Astrocyte of the spinal cord (primary cell): ENCODE measurements at regions not wholly inside any gene's neighbourhood (a gene's known extent, or its start where the extent isn't known, plus 50 kb on each side); places are given as distances from the start of the nearest gene placed in this dataset.
"Not testable (repeated sequence)": the region's sequence is repeated elsewhere in the genome, so short reads cannot be mapped to it uniquely, and the experiment has no call there.

Source experiments
- DNase-seq: peaks from one replicate; pipeline ENCODE4 v3.0.0; 2011; ENCODE audit warnings: low read depth, low spot score
- H3K4me3 ChIP-seq: 2 replicates; pipeline ENCODE4 v1.5.1; 2011; ENCODE audit warnings: low read depth, mild to moderate bottlenecking, low read length, moderate library complexity
- CTCF ChIP-seq: IDR thresholded peaks from 2 replicates; pipeline ENCODE4 v1.5.1; 2012; ENCODE audit warnings: low read depth, mild to moderate bottlenecking, low read length, inconsistent platforms
- in situ Hi-C: cut with HindIII; loops from 2 replicates; pipeline ENCODE4 v1.10.0; 2017; ENCODE audit warnings: low sequenced_read_pairs

DNA sequence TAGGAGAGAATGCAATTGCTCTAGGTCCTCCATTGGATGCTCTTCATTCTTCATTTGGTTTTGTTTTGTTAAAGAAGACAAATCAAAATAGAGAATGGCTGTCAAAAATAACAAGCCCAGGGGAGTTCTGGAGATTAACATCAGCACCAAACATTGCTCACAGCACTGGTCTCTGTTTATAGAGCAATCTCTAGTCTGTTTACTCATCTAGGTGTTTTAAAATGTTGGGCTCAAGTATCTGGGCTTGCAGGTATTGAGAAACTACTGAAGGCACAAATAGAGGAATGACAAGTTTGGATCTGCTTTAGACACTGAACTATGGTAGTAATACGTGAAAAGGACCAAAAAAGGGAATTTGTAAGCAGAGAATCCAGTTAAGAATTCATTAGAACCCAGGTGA lies 77.0 kb upstream of the TMC1 start:
- in situ Hi-C loops, result no loop called here
- TF ChIP-seq CTCF, result no peak
- DNase-seq, result no peak
- no peak overlapping the region for H3K4me3 ChIP-seq

- no peak for TF ChIP-seq CTCF
Measured at GRCh38 chr9:72443855-72444254, 77.6 kb upstream of the TMC1 start.

GRCh38 chr9:72441848-72442607 lies 77.0 kb upstream of the ZFAND5 start:
- peak; percentile 81 for DNase-seq
- in situ Hi-C loops, result no loop called here
- H3K4me3 ChIP-seq, result no peak overlapping the region
- TF ChIP-seq CTCF, result no peak

More at GRCh38 chr9:72443855-72444254, 77.6 kb upstream of the TMC1 start:
- no peak overlapping the region for H3K4me3 ChIP-seq
- DNase-seq, result no peak
- in situ Hi-C loops, result no loop called here

- no peak overlapping the region for H3K4me3 ChIP-seq
- in situ Hi-C loops, result no loop called here
- TF ChIP-seq CTCF, result no peak
- no peak for DNase-seq
Measured at GRCh38 chr9:72440992-72441847, 76.2 kb upstream of the ZFAND5 start.

DNA sequence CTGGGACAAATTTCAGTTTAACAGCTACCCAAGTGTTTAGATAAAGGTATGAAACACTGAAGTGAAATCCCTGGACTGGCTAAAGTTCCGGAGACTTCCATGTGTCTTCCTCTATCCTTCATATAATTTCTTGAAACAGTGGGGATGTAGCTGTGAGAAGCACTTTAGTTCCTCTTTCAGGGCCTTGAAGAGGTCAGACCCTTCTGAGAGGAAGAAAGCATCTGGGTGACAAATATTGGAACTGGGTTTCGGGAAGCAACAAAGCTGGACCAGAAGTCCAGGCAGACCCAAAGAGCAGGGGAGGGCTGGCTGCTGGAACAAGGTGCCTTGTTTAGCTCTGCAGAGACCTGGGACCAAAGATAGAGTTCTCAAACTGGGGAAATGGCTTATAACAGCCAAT lies 75.4 kb upstream of the ZFAND5 start:
- DNase-seq, result no peak
- in situ Hi-C loops, result no loop called here
- no peak overlapping the region for H3K4me3 ChIP-seq
- no peak for TF ChIP-seq CTCF

- H3K4me3 ChIP-seq, in situ Hi-C loops: not testable (repeated sequence)
- DNase-seq, result peak; percentile 67
Measured at GRCh38 chr9:72433616-72434267, 68.7 kb upstream of the ZFAND5 start.
